ENCODE measurements at regions not wholly inside any gene's neighbourhood (a gene's known extent, or its start where the extent isn't known, plus 50 kb on each side); places are given as distances from the start of the nearest gene placed in this dataset.

DNA sequence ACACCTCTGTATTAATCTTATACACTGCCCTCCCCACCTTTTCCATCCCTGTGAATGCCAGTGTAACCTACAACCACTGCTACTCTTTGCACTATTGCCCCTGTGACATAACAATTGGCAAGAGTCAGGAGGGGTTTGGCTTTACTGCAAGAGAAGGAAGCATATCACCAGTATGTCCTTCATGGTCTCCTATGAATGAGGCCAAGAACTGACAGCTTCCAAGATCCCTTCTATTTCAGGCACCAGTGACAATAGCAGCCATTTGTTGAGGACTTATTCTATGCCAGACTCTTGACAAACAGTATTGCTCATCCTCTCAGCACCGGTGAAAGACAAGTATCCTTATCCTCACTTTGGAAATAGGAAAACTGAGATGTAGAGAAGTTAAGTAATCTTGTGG, 363.9 kb downstream of the MID1IP1 start:
- no peak overlapping the region for H3K4me3 ChIP-seq (ENCODE audit: low read depth, low read length)
- DNase-seq (ENCODE audit: low read depth) = no peak
- in situ Hi-C loops (cut with HindIII; ENCODE audit: low sequenced_read_pairs) = no loop called here
- TF ChIP-seq, protein P1, sequence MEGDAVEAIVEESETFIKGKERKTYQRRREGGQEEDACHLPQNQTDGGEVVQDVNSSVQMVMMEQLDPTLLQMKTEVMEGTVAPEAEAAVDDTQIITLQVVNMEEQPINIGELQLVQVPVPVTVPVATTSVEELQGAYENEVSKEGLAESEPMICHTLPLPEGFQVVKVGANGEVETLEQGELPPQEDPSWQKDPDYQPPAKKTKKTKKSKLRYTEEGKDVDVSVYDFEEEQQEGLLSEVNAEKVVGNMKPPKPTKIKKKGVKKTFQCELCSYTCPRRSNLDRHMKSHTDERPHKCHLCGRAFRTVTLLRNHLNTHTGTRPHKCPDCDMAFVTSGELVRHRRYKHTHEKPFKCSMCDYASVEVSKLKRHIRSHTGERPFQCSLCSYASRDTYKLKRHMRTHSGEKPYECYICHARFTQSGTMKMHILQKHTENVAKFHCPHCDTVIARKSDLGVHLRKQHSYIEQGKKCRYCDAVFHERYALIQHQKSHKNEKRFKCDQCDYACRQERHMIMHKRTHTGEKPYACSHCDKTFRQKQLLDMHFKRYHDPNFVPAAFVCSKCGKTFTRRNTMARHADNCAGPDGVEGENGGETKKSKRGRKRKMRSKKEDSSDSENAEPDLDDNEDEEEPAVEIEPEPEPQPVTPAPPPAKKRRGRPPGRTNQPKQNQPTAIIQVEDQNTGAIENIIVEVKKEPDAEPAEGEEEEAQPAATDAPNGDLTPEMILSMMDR (IDR thresholded peaks at IDR 0.05; ENCODE audit: low read depth, low read length, missing control alignments) = no peak

DNA sequence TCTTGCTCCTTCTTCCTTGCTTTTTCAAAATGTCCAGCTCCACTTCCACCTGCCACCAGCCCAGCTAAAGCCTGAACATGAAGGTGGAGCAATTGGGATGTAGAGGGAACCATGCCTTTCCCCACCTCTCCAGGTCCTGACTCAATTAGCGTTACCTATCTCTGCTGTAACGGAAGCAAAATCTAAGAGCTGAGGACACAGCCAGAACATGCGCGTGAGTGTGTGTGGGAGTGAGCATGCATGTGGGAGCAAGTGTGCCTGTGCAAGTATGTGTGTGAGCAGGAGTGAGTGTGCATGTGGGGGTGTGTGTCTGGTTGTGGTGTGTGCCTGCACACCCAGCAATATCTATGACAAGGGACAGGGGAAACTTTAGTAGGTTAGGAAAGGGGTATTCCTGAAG, 364.5 kb downstream of the MID1IP1 start:
- no peak overlapping the region for H3K4me3 ChIP-seq (ENCODE audit: low read depth, low read length)
- no peak for DNase-seq (ENCODE audit: low read depth)
- in situ Hi-C loops (cut with HindIII; ENCODE audit: low sequenced_read_pairs) = no loop called here
- TF ChIP-seq, protein P1 (IDR thresholded peaks at IDR 0.05; ENCODE audit: low read depth, low read length, missing control alignments) = no peak

DNA sequence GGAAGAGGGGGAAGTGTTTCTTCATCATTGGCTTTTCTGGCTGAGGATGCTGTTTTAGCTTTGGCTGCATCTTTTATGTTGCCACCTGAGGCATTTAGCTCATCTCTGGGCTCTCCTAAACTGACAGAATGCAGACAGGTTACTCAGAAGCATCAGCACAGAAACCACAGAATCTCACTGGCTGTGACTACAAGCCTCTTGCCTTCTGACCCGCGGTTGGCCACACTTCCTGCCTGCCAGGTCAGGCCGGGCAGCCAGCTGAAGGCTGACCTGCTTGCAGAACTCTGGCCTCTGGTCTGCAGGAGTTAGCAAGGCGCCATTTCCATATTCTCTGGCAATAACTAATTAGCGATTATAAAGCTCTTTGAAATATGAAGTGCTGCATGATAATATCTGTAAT, 366.5 kb downstream of the MID1IP1 start:
- TF ChIP-seq, protein P1 (IDR thresholded peaks at IDR 0.05; ENCODE audit: low read depth, low read length, missing control alignments) = no peak
- DNase-seq (ENCODE audit: low read depth) = no peak
- in situ Hi-C loops (cut with HindIII; ENCODE audit: low sequenced_read_pairs) = no loop called here
- no peak overlapping the region for H3K4me3 ChIP-seq (ENCODE audit: low read depth, low read length)

DNA sequence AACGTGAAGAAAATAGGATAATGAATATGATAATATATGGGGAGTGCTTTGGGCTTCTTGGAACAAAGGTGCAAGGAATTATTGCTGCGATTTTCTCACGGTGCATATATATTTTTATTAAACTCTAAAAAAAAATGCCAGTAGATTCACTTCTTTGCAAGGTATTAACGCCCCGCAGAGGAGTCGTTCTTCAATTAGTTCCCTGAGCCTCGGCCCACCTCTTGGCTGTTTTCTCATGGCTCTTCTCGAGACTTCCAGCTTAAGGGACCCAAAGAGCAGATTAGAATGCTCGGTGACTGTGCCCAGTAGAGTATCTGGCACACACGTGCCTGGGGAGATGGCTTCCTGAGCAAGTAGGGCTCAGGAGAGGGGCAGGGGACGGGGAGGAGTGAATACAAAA, 367.4 kb downstream of the MID1IP1 start:
- DNase-seq (ENCODE audit: low read depth) = no peak
- TF ChIP-seq, protein P1 (IDR thresholded peaks at IDR 0.05; ENCODE audit: low read depth, low read length, missing control alignments) = no peak
- H3K4me3 ChIP-seq (ENCODE audit: low read depth, low read length) = no peak overlapping the region
- in situ Hi-C loops (cut with HindIII; ENCODE audit: low sequenced_read_pairs) = no loop called here

DNA sequence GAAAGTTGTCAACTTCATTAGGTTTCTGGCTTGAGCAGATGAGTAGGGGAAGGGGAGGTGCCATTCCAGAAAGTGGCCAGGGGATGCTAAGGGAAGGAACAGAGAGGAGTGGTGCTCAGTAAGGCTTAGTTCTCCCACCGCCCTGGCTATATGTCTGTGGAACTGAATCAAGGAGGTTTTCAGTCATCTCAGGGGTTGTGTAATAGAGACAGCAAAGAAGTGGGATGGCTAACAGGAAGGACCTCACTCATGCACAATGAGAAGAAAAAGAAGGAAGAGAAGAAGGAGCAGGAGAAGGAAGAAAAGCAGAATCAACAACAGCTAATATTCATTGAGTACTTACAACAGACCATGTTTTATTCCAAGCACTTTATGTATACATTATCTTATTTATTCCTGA, 368.7 kb downstream of the MID1IP1 start:
- in situ Hi-C loops (cut with HindIII; ENCODE audit: low sequenced_read_pairs) = no loop called here
- no peak overlapping the region for H3K4me3 ChIP-seq (ENCODE audit: low read depth, low read length)
- no peak for DNase-seq (ENCODE audit: low read depth)
- TF ChIP-seq, protein P1 (IDR thresholded peaks at IDR 0.05; ENCODE audit: low read depth, low read length, missing control alignments) = no peak

DNA sequence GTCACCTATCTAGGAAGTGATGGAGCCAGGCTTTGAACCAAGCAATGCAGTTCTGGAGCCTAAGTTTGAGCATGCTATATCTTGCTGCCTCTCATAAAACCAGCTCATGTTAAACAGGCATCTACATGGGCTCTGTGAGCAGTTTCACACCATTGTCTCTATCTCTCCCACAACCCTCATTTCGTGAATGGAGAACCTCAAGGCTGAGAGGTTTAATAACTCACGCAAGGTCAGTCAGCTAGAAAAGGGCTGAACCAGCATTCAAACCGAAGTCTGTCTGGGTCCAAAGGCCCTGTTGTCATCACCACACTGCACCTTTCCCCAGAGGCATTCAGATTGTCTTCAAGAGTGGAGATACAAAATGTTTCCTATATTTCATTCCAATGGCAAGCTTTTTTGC, 369.2 kb downstream of the MID1IP1 start:
- no peak overlapping the region for H3K4me3 ChIP-seq (ENCODE audit: low read depth, low read length)
- in situ Hi-C loops (cut with HindIII; ENCODE audit: low sequenced_read_pairs) = no loop called here
- TF ChIP-seq, protein P1 (IDR thresholded peaks at IDR 0.05; ENCODE audit: low read depth, low read length, missing control alignments) = no peak
- no peak for DNase-seq (ENCODE audit: low read depth)

DNA sequence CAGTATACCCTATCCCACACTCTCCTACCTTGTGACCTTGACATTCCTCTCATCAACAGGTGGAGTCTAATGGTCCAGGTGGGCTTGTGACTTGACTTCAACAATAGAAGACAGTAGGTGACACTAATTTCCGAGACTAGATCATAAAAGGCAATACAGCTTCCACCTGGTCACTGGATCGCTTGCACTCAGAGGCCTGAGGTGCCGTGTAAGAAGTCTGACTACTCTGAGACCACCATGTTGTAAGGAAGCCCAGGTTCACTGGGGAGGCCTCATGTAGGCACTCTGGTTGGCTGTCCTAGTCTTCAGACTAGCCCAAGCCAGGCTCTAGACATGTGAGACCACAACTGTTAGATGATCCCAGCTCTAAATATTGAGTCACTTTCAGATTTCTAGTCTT, 370.4 kb downstream of the MID1IP1 start:
- DNase-seq (ENCODE audit: low read depth) = no peak
- TF ChIP-seq, protein P1 (IDR thresholded peaks at IDR 0.05; ENCODE audit: low read depth, low read length, missing control alignments) = no peak
- in situ Hi-C loops (cut with HindIII; ENCODE audit: low sequenced_read_pairs) = no loop called here

More for the DNA sequence above, 370.4 kb downstream of the MID1IP1 start:
- no peak overlapping the region for H3K4me3 ChIP-seq (ENCODE audit: low read depth, low read length)
